ENCODE measurements at regions not wholly inside any gene's neighbourhood (a gene's known extent, or its start where the extent isn't known, plus 50 kb on each side); places are given as distances from the start of the nearest gene placed in this dataset.

DNA sequence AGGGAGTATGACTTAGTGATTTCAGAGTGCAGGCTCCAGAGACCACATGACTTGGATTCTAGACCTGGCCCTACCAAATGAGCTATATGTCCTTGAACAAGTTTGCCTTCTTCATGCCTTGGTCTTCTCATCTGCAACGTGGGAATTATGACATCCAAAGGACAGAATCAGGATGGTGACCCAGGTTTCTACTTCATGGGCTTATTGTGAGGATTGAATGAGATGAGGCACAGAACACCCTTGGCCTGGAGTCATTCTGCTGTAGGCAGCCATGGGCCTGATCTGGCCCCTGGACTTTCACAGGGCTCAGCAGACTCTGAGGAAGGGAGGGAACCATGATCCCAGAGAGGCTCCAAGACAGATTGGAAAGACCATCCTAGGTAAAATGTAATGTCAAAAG is 85.6 kb upstream of the HAAO start:
- Histone ChIP-seq H3K36me3 (replicated peaks) (no peaks in the 10 kb centered on the region), H3K4me3 (ENCODE audit: low read depth, low read length) (no peak overlapping the region), H3K27ac (no peak overlapping the region), H3K27me3 (replicated peaks) (no peaks in the 10 kb centered on the region)
- DNase-seq, result no peak
- in situ Hi-C loops (cut with HindIII; ENCODE audit: low pct_ligation_motif_present, low sequenced_read_pairs), result no loop called here
- TF ChIP-seq, protein P1, sequence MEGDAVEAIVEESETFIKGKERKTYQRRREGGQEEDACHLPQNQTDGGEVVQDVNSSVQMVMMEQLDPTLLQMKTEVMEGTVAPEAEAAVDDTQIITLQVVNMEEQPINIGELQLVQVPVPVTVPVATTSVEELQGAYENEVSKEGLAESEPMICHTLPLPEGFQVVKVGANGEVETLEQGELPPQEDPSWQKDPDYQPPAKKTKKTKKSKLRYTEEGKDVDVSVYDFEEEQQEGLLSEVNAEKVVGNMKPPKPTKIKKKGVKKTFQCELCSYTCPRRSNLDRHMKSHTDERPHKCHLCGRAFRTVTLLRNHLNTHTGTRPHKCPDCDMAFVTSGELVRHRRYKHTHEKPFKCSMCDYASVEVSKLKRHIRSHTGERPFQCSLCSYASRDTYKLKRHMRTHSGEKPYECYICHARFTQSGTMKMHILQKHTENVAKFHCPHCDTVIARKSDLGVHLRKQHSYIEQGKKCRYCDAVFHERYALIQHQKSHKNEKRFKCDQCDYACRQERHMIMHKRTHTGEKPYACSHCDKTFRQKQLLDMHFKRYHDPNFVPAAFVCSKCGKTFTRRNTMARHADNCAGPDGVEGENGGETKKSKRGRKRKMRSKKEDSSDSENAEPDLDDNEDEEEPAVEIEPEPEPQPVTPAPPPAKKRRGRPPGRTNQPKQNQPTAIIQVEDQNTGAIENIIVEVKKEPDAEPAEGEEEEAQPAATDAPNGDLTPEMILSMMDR (IDR thresholded peaks at IDR 0.05; ENCODE audit: low read depth, low read length, missing control alignments), result no peak

DNA sequence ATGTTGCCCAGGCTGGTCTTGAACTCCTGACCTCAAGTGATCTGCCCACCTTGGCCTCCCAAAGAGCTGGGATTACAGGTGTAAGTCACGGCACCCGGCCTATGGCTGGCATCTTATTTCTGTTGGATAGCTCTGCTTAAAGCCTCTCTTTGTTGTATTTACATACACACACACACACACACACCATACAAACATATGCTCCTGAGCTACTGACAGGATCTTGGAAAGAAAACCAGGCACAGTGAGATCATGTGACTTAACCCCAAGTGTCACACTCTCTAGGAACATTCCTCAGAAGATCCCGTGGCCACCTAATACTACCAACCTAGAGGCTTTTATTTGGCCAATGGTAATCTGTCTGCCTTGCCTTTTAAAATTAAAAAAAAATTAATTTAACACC is 85.1 kb upstream of the HAAO start:
- Histone ChIP-seq H3K4me3 (ENCODE audit: low read depth, low read length) (no peak overlapping the region), H3K36me3 (replicated peaks) (no peaks in the 10 kb centered on the region), H3K27ac (no peak overlapping the region), H3K27me3 (replicated peaks) (no peaks in the 10 kb centered on the region)
- no peak for DNase-seq
- TF ChIP-seq, protein P1 (IDR thresholded peaks at IDR 0.05; ENCODE audit: low read depth, low read length, missing control alignments), result no peak
- in situ Hi-C loops (cut with HindIII; ENCODE audit: low pct_ligation_motif_present, low sequenced_read_pairs), result no loop called here

DNA sequence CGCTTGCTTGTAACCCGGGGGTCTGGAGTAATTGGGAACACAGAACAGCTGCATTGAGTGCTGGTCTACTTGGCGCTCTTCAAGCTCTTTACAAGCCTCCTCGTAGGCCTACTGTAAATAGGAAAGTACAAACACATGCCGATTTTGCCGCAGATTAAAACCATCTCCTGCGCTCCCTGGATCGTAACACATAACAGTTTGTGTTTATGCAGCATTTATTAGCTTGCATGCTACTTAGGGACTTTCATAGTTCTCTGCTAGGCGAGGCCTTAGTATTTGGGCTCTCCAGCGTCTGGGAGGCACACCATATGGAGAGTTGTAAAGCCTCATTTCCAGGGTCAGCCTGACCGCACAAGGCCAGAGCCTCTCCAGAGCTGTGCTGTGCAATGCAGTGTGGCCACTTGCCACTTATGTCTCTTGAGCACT is 84.0 kb upstream of the HAAO start:
- H3K36me3 ChIP-seq (replicated peaks), result no peaks in the 10 kb centered on the region
- DNase-seq, result no peak
- no peak overlapping the region for H3K27ac ChIP-seq
- in situ Hi-C loops (cut with HindIII; ENCODE audit: low pct_ligation_motif_present, low sequenced_read_pairs), result no loop called here
- no peaks in the 10 kb centered on the region for H3K27me3 ChIP-seq (replicated peaks)
- TF ChIP-seq, protein P1 (IDR thresholded peaks at IDR 0.05; ENCODE audit: low read depth, low read length, missing control alignments), result no peak
- no peak overlapping the region for H3K4me3 ChIP-seq (ENCODE audit: low read depth, low read length)

DNA sequence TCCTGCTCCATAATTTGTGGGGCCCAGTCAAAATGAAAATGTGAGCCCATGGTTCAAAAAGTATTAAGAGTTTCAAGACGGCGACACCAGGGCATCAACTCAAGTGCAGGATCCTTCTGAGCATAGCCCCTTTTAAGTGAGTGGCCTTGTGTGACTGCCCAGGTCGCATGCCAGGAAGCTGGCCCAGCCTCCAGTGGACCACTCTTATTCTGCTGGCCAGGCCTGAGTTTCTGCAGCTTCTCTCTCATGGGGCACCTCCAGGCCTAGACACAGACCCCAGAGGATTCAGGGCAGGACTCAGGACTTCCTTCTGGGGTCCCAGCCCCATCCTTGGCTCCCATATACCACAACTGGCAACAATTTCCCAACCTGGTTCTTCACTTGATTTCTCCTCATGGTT is 83.5 kb upstream of the HAAO start:
- Histone ChIP-seq H3K4me3 (ENCODE audit: low read depth, low read length) (no peak overlapping the region), H3K36me3 (replicated peaks) (no peaks in the 10 kb centered on the region), H3K27me3 (replicated peaks) (no peaks in the 10 kb centered on the region), H3K27ac (no peak overlapping the region)
- in situ Hi-C loops (cut with HindIII; ENCODE audit: low pct_ligation_motif_present, low sequenced_read_pairs), result no loop called here
- DNase-seq, result no peak
- TF ChIP-seq, protein P1 (IDR thresholded peaks at IDR 0.05; ENCODE audit: low read depth, low read length, missing control alignments), result no peak

DNA sequence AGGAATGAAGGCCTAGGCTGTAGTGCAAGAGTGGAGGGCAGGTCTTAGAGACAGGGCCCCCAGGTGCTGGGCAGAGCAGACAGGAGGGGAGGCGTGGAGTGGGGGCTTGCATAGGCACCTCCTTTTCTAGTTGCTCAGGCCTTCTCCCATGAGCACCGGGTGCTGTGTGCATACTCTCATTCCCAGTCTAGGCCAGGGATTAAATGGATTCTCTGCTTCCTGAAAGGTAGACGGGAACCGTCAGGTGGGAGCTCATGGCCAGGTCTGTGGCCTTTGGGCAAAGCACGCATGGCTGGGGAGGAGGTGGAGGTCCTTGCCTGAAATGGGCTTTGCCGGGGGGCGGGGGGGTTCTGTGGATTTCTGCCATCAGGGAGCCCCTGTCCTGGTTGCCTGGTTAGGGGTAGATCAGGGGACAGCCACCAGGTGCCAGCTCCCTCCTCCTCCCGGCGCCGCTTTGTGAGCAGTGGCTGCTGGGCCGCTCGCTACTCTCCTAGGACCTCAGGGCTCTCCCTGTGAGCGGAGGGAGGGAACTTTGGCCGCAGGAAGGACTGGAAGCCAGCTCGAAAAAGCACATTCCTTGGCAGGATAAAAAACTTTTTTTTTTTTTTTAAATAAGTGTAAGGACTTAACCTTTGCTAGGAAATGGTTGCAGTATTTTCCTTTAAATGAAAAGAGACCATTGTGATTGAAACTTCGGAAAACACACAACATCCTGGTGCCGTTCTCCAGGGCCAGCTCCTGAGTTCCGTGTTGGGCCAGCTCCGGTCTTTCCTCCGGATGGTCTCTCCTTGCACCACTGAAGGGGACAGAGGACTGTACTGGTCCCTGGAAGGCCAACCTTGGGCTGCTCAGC is 82.8 kb upstream of the HAAO start:
- TF ChIP-seq, protein P1 (IDR thresholded peaks at IDR 0.05; ENCODE audit: low read depth, low read length, missing control alignments), result no peak
- Histone ChIP-seq H3K27ac (no peak overlapping the region), H3K36me3 (replicated peaks) (no peaks in the 10 kb centered on the region), H3K27me3 (replicated peaks) (no peaks in the 10 kb centered on the region), H3K4me3 (ENCODE audit: low read depth, low read length) (no peak overlapping the region)
- DNase-seq, result no peak
- in situ Hi-C loops (cut with HindIII; ENCODE audit: low pct_ligation_motif_present, low sequenced_read_pairs), result no loop called here

DNA sequence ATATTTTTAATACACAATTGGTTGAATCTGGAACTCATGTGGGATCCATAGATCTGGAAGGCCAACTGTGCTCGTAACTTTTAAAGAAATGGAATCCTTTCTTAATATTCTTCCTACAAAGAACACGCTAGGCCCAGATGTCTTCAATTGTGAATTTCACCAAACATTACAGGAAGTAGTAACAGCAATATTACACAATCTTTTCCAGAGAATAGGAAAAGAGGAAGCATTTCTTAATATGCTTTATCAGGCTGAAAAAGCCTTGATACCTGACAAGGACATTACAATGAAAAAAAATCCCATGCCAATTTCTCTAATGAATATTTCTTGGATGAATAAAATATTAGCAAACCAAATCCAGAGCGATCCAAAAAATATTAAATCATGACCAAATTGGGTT is 80.3 kb upstream of the HAAO start:
- no peak overlapping the region for H3K4me3 ChIP-seq (ENCODE audit: low read depth, low read length)
- H3K36me3 ChIP-seq (replicated peaks), result no peaks in the 10 kb centered on the region
- in situ Hi-C loops (cut with HindIII; ENCODE audit: low pct_ligation_motif_present, low sequenced_read_pairs), result no loop called here
- TF ChIP-seq, protein P1 (IDR thresholded peaks at IDR 0.05; ENCODE audit: low read depth, low read length, missing control alignments), result no peak
- H3K27ac ChIP-seq, result no peak overlapping the region
- no peaks in the 10 kb centered on the region for H3K27me3 ChIP-seq (replicated peaks)
- DNase-seq, result no peak
